Right ventricle myocardium inferior (tissue), 1 donor: ENCODE measurements at regions not wholly inside any gene's neighbourhood (a gene's known extent, or its start where the extent isn't known, plus 50 kb on each side); places are given as distances from the start of the nearest gene placed in this dataset.
"Not testable (repeated sequence)": the region's sequence is repeated elsewhere in the genome, so short reads cannot be mapped to it uniquely, and the experiment has no call there.

ENCODE experiments used
- ATAC-seq: fragments of 200-7000 bp; cut with Tn5 transposase; one replicate; pipeline ENCODE4 v1.9.1; 2020; ENCODE audit warnings: mild to moderate bottlenecking, moderate library complexity
- DNase-seq: peaks from one replicate; pipeline ENCODE4 v3.0.0; 2021; ENCODE audit errors: missing footprints
- intact Hi-C: fragments of 100-400 bp; cut with DNase I; formaldehyde crosslinking; loops from one replicate; pipeline ENCODE4 v1.11.0; 2022
- donor health status: DM: no; HTN: yes; CAD: no; lungs with severe emphysema.

DNA sequence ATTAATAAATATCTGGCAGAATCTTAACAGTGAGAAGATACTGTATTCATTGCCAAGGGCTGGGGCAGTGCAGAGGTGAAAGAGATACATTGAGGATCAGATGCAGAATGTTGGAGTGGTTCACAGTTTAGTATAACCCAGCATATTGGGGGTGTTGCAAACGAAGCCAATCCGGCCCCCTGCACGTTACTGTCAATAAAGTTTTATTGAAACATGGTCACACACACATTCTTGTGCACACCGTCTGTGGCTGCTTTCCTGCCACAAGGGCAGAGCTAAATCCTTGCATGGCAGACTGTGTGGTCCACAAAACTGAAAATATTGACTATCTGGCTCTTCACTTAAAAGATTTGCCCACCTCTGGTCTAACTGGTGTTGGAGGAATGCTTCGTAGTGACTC, 119.7 kb downstream of the SHOX start:
- DNase-seq (no peak), ATAC-seq (no peak)
- intact Hi-C loops = no loop called here

- intact Hi-C loops = no loop called here
- ATAC-seq (no peak), DNase-seq (no peak)
Observed at GRCh38 chrX:747176-747575, 116.6 kb downstream of the SHOX start.

GRCh38 chrX:739611-740010, 109.0 kb downstream of the SHOX start:
- intact Hi-C loops = no loop called here
- DNase-seq = no peak
- ATAC-seq = no peak

DNA sequence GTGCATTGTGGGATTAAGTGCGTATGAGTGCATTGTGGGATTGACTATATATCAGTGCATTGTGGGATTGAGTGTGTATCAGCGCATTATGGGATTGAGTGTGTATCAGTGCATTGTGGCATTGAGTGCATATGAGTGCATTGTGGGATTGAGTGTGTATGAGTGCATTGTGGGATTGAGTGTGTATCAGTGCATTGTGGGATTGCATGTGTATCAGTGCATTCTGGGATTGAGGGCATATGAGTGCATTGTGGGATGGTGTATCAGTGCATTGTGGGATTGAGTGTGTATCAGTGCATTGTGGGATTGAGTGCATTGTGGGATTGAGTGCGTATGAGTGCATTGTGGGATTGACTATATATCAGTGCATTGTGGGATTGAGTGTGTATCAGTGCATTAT, 106.4 kb downstream of the SHOX start:
- ATAC-seq, intact Hi-C loops, DNase-seq: not testable (repeated sequence)

DNA sequence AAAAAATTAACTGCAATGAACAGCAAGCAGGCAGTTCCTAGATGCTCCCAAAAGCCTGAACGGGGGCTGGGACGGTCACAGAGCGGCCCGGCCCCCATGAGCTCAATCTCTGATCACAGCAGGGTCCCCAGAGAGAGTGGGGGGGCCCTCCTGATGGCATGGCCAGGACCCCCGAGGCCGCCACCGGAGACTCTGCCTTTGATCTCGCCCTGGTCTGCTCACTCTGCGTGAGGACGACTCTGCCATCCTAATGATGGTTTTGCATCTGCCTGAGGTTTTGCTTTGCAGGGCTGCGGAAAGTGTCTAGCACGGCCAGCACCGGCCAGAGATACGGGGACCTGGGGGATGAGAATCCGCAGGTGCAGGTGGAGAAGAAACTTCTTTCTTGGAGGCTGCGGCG, 103.8 kb downstream of the SHOX start:
- ATAC-seq = no peak
- intact Hi-C loops = no loop called here
- no peak for DNase-seq

GRCh38 chrX:733961-734360, 103.4 kb downstream of the SHOX start:
- intact Hi-C loops = no loop called here
- no peak for ATAC-seq
- DNase-seq = no peak

DNA sequence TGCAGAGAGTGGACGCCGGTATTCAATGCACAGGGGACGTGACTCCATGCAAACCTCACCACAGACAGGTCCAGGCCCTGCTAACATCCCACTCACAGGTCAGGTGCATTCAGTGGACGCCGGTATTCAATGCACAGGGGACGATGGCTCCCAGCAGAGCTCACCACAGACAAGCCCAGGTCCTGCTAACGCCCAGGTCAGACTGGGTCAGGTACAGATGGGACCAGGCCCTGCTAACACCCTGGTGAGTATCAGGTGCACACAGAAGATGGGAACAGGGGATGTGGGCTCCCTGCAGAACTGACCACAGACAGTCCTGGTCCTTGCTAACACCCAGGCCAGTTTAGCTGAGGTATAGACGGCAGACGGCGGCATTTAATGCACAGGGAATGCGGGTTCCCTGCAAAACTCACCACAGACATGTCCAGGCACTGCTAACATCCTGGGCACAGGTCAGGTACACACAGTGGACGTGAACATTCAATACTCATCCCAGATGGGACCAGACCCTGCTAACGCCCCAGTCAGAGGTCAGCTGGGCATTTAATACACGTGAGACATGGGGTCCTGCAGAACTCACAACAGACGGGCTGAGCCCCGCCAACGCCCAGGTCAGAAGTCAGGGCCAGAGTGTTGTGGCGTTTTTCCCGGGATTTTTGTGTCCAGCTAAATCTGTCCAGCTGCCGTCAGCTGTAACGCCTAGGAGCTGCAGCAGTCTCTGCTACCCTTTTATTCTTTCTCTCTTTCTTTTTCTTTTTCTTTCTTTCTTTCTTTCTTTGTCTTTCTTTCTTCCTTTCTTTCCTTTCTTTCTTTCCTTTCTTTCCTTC, 99.2 kb downstream of the SHOX start:
- intact Hi-C loops = no loop called here
- no peak for ATAC-seq
- DNase-seq = no peak

GRCh38 chrX:729101-729500, 98.5 kb downstream of the SHOX start:
- DNase-seq, intact Hi-C loops, ATAC-seq: not testable (repeated sequence)

DNA sequence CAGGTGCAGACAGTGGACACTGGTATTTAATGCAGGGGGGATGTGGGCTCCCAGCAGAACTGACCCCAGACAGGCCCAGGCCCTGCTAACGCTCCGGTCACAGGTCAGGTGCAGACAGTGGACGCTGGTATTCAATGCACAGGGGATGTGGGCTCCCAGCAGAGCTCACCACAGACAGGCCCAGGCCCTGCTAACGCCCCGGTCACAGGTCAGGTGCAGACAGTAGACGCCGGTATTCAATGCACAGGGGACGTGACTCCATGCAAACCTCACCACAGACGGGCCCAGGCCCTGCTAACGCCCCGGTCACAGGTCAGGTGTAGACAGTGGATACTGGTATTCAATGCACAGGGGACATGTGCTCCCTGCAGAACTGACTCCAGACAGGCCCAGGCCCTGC, 98.0 kb downstream of the SHOX start:
- ATAC-seq, intact Hi-C loops, DNase-seq: not testable (repeated sequence)

DNA sequence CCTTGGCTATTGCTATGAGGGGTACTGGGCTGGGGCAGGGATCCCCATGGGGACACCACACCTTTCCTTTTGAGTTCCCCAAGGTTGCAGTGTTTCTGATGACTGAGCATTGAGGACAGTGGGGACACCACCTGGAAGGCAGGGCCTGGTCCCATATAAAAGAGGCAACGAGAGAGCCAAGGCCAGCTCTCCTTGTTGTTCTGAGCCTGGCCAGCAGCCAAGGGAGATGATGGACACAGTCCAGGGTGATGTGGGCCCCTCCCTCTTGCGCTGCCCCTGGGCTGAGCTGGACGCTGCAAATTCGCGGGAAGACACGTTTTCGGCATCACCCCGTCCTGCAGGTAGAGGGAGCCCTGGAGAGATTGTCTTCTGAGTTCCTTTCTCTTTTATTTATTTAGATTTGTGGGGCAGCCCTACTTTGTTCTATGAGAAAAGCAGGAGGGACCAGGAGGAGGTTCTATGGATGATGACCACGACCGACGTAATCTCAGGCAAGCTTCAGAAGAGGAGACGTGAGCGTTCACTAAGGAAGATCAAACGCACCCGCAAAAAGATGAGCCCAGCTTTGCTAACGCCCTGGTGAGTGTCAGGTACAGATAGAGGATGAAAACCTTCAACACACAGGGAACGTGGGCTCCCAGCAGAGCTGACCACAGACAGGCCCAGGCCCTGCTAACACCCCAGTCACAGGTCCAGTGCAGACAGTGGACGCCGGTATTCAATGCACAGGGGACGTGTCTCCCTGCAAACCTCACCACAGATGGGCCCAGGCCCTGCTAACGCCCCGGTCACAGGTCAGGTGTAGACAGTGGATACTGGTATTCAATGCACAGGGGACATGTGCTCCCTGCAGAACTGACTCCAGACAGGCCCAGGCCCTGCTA, 97.4 kb downstream of the SHOX start:
- ATAC-seq = no peak
- no peak for DNase-seq
- intact Hi-C loops = no loop called here

GRCh38 chrX:725971-726370, 95.4 kb downstream of the SHOX start:
- intact Hi-C loops = no loop called here
- no peak for ATAC-seq
- DNase-seq = no peak

- ATAC-seq = no peak
- DNase-seq = no peak
- intact Hi-C loops = no loop called here
Observed at GRCh38 chrX:724256-724655, 93.7 kb downstream of the SHOX start.

- ATAC-seq = no peak
- no peak for DNase-seq
- intact Hi-C loops = no loop called here
Observed at GRCh38 chrX:723781-724180, 93.2 kb downstream of the SHOX start.

GRCh38 chrX:721354-721753, 90.8 kb downstream of the SHOX start:
- ATAC-seq (no peak), DNase-seq (no peak)
- intact Hi-C loops = no loop called here

DNA sequence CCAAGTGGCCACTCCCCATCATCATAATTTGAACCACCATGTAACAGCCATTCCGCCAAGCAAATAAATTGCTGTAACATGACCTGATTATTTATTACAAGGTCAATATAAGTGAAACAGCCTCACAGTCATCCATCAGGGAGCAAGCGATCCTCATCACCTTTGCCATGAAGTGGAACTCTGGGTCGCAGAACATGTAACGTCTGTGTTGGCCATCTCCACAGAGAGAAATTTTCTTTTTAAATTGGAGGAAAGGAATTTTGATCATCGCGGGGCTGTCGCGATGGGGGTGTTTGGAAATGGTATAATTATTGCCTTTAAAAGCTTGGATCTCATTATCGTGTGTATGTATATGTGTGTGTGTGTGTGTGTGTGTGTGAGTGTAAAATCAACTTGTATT, 90.2 kb downstream of the SHOX start:
- intact Hi-C loops = no loop called here
- ATAC-seq = no peak
- no peak for DNase-seq

GRCh38 chrX:720250-720649, 89.7 kb downstream of the SHOX start:
- no peak for DNase-seq
- no peak for ATAC-seq
- intact Hi-C loops = no loop called here

GRCh38 chrX:716136-716535, 85.5 kb downstream of the SHOX start:
- ATAC-seq (no peak), DNase-seq (no peak)
- intact Hi-C loops = no loop called here

DNA sequence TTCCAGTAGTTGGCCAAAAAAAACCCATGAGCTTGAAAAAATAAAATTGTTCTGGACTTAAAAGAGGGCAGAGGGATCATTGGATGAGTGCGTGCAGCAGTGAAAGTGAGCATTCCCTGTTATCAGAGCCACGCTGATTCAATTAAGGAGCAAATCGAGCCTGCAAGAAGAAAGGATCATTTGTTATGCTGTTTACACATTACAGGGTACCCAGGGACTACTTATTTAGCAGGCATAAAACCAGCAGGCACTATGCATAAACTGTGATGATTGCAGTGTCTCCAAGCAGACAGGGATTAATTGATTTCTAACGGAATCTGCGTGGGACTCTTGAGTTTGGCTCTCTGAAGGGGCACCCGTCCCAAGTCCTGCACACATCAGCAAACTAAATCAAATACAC, 83.5 kb downstream of the SHOX start:
- DNase-seq (no peak), ATAC-seq (no peak)
- intact Hi-C loops = no loop called here
